Kidney capillary endothelial cell (primary cell): ENCODE measurements at regions not wholly inside any gene's neighbourhood (a gene's known extent, or its start where the extent isn't known, plus 50 kb on each side); places are given as distances from the start of the nearest gene placed in this dataset.

ENCODE experiments used
- DNase-seq: peaks from one replicate; pipeline ENCODE4 v3.0.0-alpha.2; 2018; ENCODE audit warnings: low spot score

GRCh38 chr2:144241801-144242200, 278.1 kb downstream of the ZEB2 start:
- no peak for DNase-seq

GRCh38 chr2:144240656-144241339, 279.1 kb downstream of the ZEB2 start:
- DNase-seq: no peak

- DNase-seq: no peak
These were observed 280.2 kb downstream of the ZEB2 start for GRCh38 chr2:144239726-144240125.

GRCh38 chr2:144239306-144239705, 280.6 kb downstream of the ZEB2 start:
- DNase-seq: no peak

GRCh38 chr2:144237830-144238627, 281.9 kb downstream of the ZEB2 start:
- DNase-seq: no peak

- no peak for DNase-seq
These were observed 282.8 kb downstream of the ZEB2 start for GRCh38 chr2:144237108-144237507.

GRCh38 chr2:144235050-144235449, 284.9 kb downstream of the ZEB2 start:
- no peak for DNase-seq

- DNase-seq: no peak
These were observed 285.4 kb downstream of the ZEB2 start for GRCh38 chr2:144234542-144234871.

GRCh38 chr2:144233733-144234541, 286.0 kb downstream of the ZEB2 start:
- no peak for DNase-seq

- no peak for DNase-seq
These were observed 286.6 kb downstream of the ZEB2 start for GRCh38 chr2:144233317-144233716.

GRCh38 chr2:144230448-144231085, 289.4 kb downstream of the ZEB2 start:
- no peak for DNase-seq

GRCh38 chr2:144230033-144230432, 289.9 kb downstream of the ZEB2 start:
- DNase-seq: no peak

- no peak for DNase-seq
These were observed 290.6 kb downstream of the ZEB2 start for GRCh38 chr2:144229296-144229695.

- no peak for DNase-seq
These were observed 292.4 kb downstream of the ZEB2 start for GRCh38 chr2:144227427-144228105.

- no peak for DNase-seq
These were observed 294.8 kb downstream of the ZEB2 start for GRCh38 chr2:144225076-144225475.

- DNase-seq: no peak
These were observed 295.4 kb downstream of the ZEB2 start for GRCh38 chr2:144224472-144224871.

- no peak for DNase-seq
These were observed 299.9 kb downstream of the ZEB2 start for GRCh38 chr2:144219979-144220378.

- no peak for DNase-seq
These were observed 301.9 kb downstream of the ZEB2 start for GRCh38 chr2:144217853-144218633.

GRCh38 chr2:144215701-144216675, 303.9 kb downstream of the ZEB2 start:
- no peak for DNase-seq

GRCh38 chr2:144215207-144215606, 304.7 kb downstream of the ZEB2 start:
- DNase-seq: no peak
